Endometrium (tissue), 2 donors: ENCODE measurements at regions not wholly inside any gene's neighbourhood (a gene's known extent, or its start where the extent isn't known, plus 50 kb on each side); places are given as distances from the start of the nearest gene placed in this dataset.
"Not testable (repeated sequence)": the region's sequence is repeated elsewhere in the genome, so short reads cannot be mapped to it uniquely, and the experiment has no call there.

Experiments used
- FAIRE-seq: peaks from 2 replicates; lab custom pipeline; 2012; peaks lifted over from hg19 to GRCh38; lab: Jason Lieb, UNC
- donor health status: control.
- donor health status: control.

DNA sequence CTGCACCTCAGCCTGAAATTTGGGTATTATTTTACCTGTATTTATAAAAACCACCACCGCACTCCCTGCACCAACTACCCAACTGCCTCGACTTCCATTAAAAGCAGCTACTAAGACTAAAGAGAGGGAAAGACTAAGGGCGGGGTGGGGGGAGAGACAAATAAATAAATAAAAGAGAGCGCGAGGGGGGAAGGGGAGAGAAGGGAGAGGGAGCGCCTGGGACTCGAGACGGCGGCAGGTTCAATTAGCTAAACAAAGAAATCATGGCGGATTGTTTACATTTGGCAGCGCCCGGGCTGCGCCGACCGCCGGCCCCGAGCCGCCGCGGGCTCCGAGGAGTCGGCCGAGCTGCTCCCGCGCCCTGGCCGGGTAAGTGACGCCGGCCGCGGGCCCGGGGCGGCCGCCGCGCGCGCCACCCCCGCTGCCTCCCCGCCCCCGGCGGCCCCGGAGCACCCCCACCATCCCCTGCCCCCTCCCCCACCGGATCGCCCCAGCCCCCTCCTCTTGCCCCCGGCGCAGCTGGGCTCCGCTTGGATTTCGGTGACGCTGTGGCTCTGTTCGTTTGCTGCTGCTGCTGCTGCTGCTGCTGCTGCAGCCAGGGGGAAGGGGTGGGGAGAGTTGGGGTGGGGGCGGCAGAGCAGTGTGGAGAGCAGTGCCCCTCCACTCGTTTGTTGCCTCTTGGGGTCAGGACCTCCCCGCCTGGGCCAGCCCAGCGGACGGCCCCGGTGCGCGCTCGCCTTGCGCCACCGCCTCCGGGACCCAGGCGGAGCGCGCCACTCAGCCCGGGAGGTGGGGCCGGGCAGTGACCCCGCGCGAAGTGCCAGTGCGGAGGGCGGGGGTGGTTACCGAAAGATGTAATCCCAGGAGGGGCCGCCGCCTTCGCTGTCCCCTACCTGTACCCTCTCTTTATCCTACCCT is 187.2 kb upstream of the FANCL start:
- FAIRE-seq, result no peak

DNA sequence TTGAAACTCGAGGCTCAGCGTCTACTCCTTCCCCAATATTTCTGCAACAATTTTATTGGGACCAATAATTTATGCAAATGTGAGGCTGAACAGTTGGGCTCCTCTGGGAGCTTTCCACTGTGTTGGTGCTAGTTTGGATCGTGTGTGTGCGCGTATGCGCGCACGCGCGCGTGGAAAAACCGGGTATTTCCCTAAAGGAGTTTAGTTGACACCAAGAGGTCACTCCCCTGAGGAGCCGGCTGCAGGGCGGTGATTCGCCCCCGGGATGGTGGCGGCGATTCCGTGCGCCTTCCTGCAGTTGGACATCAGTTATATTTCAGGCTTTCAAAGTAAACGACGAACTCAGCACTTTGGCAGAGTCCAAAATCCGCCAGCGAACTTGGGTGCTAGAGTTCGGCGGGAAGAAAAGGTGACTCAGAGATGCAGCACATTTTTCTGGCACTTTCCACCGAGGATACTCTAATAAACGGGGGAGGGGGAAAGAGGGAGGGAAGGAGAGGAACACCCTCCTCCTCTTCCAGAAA is 186.5 kb upstream of the FANCL start:
- FAIRE-seq, result no peak

DNA sequence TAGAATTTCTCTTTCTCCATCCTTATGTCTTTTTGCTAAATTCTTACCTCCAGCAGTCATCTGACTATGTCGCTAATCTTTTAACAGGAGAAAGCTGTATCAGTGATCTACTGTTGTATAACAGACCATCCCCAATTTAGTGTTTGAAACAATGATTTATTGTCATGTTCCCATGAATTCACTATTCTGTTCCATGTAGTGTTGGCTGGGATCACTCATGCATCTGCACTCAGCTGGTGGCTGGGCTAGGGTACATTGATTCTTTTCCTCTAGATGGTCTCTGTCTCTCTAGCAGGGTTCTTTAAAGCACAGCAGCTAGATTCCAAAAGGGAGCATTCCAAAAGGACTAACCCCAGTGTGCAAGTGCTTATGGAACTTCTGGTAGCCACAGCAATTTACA is 184.2 kb upstream of the FANCL start:
- FAIRE-seq, result no peak

GRCh38 chr2:58419983-58420382 is 178.9 kb upstream of the FANCL start:
- FAIRE-seq, result no peak

- FAIRE-seq, result no peak
These were observed 175.6 kb upstream of the FANCL start for GRCh38 chr2:58416696-58417095.

DNA sequence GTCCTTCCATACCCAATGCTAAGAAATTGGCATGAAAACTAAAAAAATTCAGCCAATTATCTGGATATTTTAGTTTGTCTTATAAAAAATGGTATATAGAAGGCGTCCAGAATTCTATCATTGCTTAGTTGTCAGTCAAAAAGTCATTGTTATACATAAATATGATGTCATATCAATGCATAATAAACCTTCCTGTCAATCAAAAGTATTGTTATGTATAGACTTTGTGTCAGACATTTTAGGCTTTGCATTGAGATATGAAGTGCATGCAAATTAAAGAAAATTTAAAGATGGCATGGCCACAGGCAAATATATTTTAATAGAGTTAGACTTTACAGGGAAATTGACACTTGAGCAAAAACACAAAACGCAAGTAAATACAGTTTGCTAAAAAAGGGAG is 173.4 kb upstream of the FANCL start:
- FAIRE-seq, result no peak

DNA sequence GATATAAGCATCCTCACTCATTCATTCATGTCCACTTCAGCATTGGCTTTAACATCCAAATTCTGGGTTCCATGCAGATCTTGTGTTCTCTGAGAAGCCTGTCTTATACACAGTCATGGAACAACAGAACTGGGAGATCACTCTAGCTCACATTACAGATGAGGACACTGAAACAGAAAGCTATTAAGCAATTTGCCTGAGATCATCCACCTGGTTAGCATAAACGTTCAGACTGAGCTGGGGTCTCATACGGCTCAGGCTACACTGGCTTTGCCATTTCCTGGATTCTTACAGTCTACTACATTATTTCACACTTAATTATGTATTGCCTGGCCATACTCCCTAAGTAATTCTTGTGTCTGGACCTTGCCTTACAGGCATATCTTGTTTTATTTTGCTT is 169.4 kb upstream of the FANCL start:
- FAIRE-seq, result no peak

DNA sequence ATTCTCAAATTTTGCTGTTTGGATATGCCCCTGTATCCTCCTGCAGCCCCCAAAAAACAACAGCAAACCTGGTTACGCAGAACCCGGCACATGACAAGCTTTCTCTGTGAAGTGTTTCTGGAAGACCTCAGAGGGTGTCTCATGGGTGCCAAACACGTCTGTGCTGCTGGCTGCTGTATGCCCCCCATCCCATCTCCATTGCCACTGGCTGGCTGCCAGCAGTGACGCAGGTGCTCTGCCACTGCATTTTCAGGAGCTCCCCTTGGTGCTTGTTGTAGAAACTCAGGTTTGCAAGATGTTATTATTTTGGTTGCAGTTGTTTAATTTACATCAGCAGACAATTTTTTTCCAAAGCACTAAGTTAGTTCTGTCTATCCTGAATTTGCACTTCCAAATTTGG is 166.4 kb upstream of the FANCL start:
- FAIRE-seq, result no peak

DNA sequence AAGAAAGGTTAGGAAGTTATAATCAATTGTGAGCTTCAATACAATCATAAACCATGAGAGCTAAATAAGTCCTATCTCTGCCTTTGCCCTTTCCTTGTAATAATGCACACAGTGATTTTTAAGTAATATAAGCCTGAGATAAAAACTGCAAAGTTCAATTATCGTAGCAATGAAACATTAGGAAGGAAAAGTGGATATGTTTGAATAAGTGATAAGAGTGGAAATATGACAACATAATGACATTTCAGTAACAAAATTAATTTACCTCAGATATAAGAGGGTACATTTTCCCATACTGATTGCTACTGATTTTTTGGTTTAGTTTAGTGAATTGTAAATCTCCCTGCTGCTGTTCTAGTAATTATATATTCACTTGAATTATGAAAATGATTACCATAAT is 164.2 kb upstream of the FANCL start:
- FAIRE-seq, result no peak

DNA sequence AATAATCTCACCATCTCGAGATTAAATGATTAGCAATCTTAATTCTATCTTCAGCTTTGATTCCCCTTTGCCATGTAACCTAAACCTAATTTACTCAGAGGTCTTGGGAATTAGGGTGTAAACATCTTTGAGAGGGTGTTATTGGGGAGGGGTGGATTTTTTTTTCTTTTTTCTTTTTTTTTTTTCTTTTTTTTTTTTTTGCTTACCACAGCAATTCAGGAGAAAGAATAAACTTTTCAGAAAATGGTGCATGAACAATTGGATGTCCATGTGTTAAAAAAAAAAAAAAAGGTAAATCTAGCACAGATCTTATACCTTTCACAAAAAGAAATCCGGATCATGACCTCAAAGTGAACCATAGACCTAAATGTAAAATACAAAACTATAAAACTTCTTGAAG is 160.8 kb upstream of the FANCL start:
- no peak for FAIRE-seq

DNA sequence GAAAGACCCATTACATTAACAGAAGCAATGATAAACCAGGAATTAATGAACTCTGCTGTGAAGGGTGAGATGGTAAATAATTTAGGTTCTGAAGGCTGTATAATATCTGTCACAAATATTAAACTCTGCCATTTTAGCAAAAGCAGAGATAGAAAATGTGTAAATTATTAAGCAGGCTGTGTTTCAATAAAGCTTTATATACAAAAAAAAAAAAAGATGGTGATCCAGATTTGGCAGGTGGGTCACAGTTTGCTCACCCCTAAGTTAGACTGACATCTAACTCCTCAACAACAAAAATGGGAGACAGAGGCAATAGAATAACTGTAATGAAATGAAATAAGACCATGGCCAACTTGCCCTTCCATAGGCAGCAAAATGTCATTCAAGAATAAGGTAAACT is 157.3 kb upstream of the FANCL start:
- no peak for FAIRE-seq

GRCh38 chr2:58387701-58388100 is 146.6 kb upstream of the FANCL start:
- FAIRE-seq, result no peak

GRCh38 chr2:58386904-58387303 is 145.8 kb upstream of the FANCL start:
- FAIRE-seq, result not testable (repeated sequence)

DNA sequence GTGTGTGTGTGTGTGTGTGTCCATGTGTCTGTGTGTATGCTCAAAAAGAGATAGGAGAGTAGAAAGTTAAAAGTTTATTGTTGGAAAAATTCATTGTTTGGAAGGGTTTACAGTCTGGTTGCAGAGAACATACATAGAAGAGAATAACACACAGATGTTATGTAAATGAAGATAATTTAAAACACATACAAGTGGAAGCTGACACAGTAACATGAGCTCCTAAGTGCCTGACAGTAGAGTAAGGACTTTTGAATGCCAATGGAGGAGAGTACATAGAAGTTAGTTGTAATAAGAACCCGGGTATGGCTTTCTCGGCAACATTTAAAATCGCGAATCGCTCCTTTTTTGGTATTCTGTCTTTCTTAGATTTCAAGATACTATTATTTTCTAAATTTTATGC is 137.0 kb upstream of the FANCL start:
- FAIRE-seq, result no peak

DNA sequence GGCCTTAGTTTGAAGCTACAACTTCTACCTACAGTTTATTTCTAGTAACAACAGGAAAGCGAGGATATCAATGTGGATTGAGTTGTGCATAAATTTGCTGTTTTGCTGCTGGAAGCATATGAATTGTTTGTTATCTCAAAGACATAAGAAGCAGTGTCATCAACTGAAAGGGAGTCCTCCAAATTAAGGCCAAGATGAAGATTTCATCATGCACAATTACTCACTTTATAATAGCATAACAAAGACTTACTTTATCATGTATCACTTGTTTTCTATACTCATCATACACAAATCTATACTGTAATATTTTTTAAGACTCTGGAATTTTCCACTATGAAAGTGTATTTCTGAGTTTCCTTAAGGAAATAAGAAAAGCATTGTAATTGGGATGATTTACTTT is 136.1 kb upstream of the FANCL start:
- FAIRE-seq, result no peak

- FAIRE-seq, result no peak
These were observed 135.5 kb upstream of the FANCL start for GRCh38 chr2:58376592-58376991.

DNA sequence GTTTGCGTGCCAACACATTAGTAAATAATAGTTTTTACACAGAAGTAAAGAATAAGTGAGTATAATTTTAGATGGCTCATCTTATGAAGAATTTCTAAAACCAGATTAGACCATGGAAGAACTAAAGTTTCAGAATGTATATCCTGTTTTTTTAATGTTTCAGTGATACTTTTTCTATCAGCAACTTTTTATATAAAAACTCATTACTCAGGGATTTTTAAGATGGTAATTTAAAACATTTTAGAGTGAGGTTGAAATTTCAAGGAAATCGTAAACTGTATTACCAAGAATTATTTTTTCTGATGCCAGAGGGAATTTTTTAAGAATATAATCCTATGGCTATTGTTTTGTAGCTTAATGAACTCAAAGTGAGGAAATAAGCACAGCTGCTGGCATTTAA is 128.5 kb upstream of the FANCL start:
- FAIRE-seq, result no peak

DNA sequence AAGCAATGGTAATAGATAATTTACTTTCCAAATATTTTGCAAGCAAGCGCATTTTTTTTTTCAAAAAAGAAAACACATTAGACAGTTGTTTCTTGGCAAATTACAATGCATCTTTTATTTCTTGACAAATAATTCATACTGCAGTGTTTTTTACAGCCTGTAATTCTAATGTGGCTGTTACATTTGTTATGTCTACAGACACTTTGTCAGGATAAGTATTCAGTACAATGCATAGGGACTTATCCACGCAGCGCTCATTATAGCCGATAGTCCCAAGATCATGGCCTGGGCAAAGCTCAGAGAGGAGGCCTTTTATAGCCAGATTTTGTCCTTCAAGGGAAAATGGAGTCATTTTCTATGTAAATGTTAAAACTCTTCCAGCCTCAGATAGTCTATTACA is 123.0 kb upstream of the FANCL start:
- no peak for FAIRE-seq

GRCh38 chr2:58358026-58358425 is 116.9 kb upstream of the FANCL start:
- no peak for FAIRE-seq

- no peak for FAIRE-seq
These were observed 116.4 kb upstream of the FANCL start for GRCh38 chr2:58357521-58357920.

DNA sequence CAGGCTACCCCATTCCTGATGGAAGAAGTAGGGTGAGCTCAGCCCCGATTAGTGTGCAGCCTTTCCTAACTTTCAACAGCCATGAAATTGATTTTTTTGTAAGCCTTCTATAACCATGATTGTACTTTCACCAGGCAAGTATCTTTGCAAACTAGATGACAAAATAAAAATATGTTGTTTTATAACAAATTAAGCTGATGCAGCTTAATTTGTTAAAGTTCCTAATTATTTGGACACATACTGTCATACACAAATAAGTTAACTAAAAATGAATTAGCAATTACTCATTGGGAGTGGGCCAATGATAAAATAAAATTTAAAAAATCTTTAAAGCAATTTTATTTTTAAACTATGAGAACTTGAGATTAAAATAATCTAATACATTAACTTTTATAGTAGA is 113.1 kb upstream of the FANCL start:
- no peak for FAIRE-seq

- FAIRE-seq, result no peak
These were observed 109.4 kb upstream of the FANCL start for GRCh38 chr2:58350484-58350883.

DNA sequence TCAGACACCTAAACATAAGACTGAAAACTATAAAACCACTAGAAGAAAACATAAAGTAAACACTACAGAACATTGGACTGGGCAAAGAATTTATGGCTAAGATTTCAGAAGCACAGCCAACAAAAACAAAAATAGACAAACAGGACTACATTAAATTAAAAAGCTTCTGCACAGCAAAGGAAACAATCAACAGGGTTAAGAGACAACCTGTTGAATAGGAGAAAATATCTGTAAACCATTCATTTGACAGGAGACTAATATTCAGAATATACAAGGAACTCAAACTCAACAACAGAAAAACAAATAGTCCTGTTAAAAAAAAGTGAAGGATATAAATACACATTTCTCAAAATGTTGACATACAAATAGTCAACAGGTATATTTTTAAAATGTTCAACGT is 106.7 kb upstream of the FANCL start:
- FAIRE-seq, result no peak

- no peak for FAIRE-seq
These were observed 99.9 kb upstream of the FANCL start for GRCh38 chr2:58341047-58341446.
